Sigmoid colon (tissue), 6 donors: ENCODE measurements at regions not wholly inside any gene's neighbourhood (a gene's known extent, or its start where the extent isn't known, plus 50 kb on each side); places are given as distances from the start of the nearest gene placed in this dataset.

Experiments used
- DNase-seq: peaks from one replicate; pipeline ENCODE4 v3.0.0-alpha.2; 2019
- H3K27ac ChIP-seq, 4 donors: fragments of 200-600 bp; sonication (generic); one replicate each; pipeline ENCODE4 v1.5.1; 2016 to 2019; ENCODE audit warnings: mild to moderate bottlenecking in 1 of 4
- H3K27me3 ChIP-seq, 3 donors: fragments of 200-600 bp; sonication (generic); one replicate each; pipeline ENCODE4 v1.5.1; 2019; ENCODE audit warnings: mild to moderate bottlenecking in 1 of 3
- H3K36me3 ChIP-seq, 4 donors: fragments of 200-600 bp; sonication (generic); one replicate each; pipeline ENCODE4 v1.5.1; 2016 to 2019
- H3K4me1 ChIP-seq, 4 donors: fragments of 200-600 bp; sonication (generic); one replicate each; pipeline ENCODE4 v1.5.1; 2017 to 2019
- H3K4me3 ChIP-seq, 4 donors: fragments of 200-600 bp; sonication (generic); one replicate each; pipeline ENCODE4 v1.5.1; 2017 to 2019; ENCODE audit warnings: mild to moderate bottlenecking in 2 of 4, moderate library complexity in 1 of 4
- H3K9me3 ChIP-seq, 4 donors: fragments of 200-600 bp in 3 of 4; sonication (generic) in 3 of 4; one replicate each; pipeline versions ENCODE4 v1.5.1 to v1.6.1; 2013 to 2019
- EP300 ChIP-seq, 4 donors: sonication (generic); formaldehyde crosslinking; IDR thresholded peaks; one replicate each; pipeline ENCODE4 v1.6.1; 2017; ENCODE audit warnings: antibody characterized with exemption in 4 of 4
- POLR2A ChIP-seq, 2 donors: fragments of 450-650 bp; IDR thresholded peaks; one replicate each; pipeline ENCODE4 v1.6.1; 2016; ENCODE audit warnings: antibody characterized with exemption in 2 of 2, mild to moderate bottlenecking in 2 of 2, moderate library complexity in 2 of 2
- POLR2AphosphoS5 ChIP-seq, 4 donors: sonication (generic); formaldehyde crosslinking; IDR thresholded peaks; one replicate each; pipeline ENCODE4 v1.6.1; 2017; ENCODE audit warnings: antibody characterized with exemption in 4 of 4
- WGBS, 2 donors: extraction: QIAGEN DNeasy Blood & Tissue Kit; methylation state at CpG; one replicate each; pipeline ENCODE4 v1.1.7; 2013; 5-methylcytosine and 5-hydroxymethylcytosine counted together
- intact Hi-C: fragments of 100-400 bp; cut with DNase I; formaldehyde crosslinking; loops from one replicate; pipeline ENCODE4 v1.15.1; 2023
- TF ChIP-seq, protein P1 (sequence below), 4 experiments: fragments of 450-650 bp in 3 of 4; fragments of 200-600 bp in 1 of 4; IDR thresholded peaks; one replicate each; pipeline ENCODE4 v1.5.1; 2016 to 2019; ENCODE audit warnings: antibody characterized with exemption in 4 of 4, mild to moderate bottlenecking in 3 of 4, moderate library complexity in 2 of 4
- donor health status: healthy with polysubstance abuse.
- donor health status: healthy.

DNA sequence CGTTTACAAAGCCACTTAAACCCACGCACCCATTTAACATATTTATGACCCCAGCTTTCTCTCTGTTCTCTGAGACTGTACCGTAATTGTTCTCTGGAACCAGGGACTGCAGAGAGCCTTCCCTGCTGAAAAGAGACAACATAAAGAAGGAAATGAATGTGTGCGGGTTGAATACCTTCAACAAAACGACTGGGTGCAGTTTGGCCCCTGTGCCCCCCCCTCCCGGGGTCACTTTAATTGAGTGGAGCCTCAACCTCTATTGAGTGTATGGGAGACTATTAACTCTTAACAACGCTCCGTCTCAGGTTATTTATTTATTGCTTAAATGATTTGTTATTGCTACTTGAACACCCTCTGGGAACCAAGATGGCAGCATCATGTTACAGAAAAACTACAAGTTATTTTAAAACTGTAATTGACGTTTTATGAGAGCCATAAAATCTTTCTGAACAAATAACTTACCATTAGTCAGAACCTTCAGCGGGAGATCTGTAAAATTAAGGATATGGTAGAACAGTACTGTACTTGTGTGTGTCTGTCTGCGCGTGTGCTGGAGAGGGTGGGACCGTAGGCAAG, 70.6 kb downstream of the GAS1 start:
- TF ChIP-seq EP300 (IDR thresholded peaks at IDR 0.05) (no peak), POLR2A (IDR thresholded peaks at IDR 0.05) (no peak)
- TF ChIP-seq, protein P1, sequence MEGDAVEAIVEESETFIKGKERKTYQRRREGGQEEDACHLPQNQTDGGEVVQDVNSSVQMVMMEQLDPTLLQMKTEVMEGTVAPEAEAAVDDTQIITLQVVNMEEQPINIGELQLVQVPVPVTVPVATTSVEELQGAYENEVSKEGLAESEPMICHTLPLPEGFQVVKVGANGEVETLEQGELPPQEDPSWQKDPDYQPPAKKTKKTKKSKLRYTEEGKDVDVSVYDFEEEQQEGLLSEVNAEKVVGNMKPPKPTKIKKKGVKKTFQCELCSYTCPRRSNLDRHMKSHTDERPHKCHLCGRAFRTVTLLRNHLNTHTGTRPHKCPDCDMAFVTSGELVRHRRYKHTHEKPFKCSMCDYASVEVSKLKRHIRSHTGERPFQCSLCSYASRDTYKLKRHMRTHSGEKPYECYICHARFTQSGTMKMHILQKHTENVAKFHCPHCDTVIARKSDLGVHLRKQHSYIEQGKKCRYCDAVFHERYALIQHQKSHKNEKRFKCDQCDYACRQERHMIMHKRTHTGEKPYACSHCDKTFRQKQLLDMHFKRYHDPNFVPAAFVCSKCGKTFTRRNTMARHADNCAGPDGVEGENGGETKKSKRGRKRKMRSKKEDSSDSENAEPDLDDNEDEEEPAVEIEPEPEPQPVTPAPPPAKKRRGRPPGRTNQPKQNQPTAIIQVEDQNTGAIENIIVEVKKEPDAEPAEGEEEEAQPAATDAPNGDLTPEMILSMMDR (IDR thresholded peaks at IDR 0.05), result no peak
- Histone ChIP-seq H3K4me1 (no peaks in the 10 kb centered on the region), H3K9me3 (no peaks in the 10 kb centered on the region), H3K27me3 (no peaks in the 10 kb centered on the region), H3K4me3 (no peak overlapping the region), H3K27ac (no peak overlapping the region), H3K36me3 (no peaks in the 10 kb centered on the region)
- 26 to 62% methylated on average over 13 of the region's 13 CpGs for whole genome bisulfite sequencing, 2 donors
- no peak for DNase-seq
- intact Hi-C loops, result no loop called here

DNA sequence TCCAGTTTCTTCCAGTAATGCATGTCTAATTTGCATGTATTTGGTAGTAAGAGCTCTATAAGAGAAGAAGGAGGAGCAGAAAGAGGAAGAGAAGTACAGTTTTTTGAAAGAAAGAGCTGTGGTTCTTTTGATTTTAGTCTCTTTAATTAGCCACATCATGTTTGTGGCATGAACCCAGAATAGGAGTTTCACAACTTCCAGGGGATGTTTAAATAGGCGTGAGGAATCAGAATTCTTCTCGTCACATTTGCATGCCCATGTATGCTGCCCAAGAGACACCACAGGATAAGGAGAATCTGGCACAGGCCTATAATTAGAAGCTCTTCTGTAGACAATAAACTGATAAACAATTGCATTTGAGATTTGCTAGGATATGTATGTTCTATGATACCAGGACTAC, 78.7 kb downstream of the GAS1 start:
- H3K4me1 ChIP-seq, result peaks cover 0 to 12% (median 7%) of the 10 kb centered on the region in 4 donors
- no peak overlapping the region for H3K4me3 ChIP-seq
- H3K9me3 ChIP-seq, result no peaks in the 10 kb centered on the region
- H3K27ac ChIP-seq, result no peak overlapping the region
- no peaks in the 10 kb centered on the region for H3K36me3 ChIP-seq
- intact Hi-C loops, result no loop called here
- DNase-seq, result no peak
- TF ChIP-seq, protein P1 (IDR thresholded peaks at IDR 0.05), result no peak
- no peaks in the 10 kb centered on the region for H3K27me3 ChIP-seq
- WGBS, 2 donors, result 73 to 76% methylated on average over 2 of the region's 2 CpGs

DNA sequence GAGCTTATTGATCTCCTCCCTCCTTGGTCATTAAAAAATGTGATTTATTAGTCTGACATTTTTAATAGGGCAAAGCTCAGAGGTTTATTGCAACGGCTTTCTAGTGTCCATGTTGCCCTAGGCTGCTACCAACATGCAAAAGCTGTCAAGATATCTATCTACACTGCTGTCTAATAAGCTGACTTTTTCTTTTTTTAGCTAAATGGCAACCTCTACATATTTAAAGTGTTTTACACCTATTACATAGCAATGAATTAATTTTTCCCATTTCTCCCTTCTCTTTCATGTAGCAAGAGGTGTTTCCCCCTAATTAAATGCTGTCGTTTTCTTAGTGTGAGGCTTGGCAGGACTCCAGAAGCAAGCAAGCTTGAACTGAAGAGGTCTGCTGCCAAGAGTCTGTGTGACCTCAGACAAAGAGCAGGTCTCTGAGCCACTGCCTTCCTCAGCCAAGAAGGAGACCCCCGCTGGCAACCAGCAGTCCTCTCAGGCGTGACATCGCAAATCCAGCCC, 79.4 kb downstream of the GAS1 start:
- no peaks in the 10 kb centered on the region for H3K36me3 ChIP-seq
- no peaks in the 10 kb centered on the region for H3K27me3 ChIP-seq
- intact Hi-C loops, result no loop called here
- 40 to 59% methylated on average over 5 of the region's 5 CpGs for WGBS, 2 donors
- H3K4me3 ChIP-seq, result no peak overlapping the region
- no peak overlapping the region for H3K27ac ChIP-seq
- H3K4me1 ChIP-seq, result peaks cover 0 to 12% (median 7%) of the 10 kb centered on the region in 4 donors
- no peak for DNase-seq
- H3K9me3 ChIP-seq, result no peaks in the 10 kb centered on the region
- TF ChIP-seq, protein P1 (IDR thresholded peaks at IDR 0.05), result no peak
- TF ChIP-seq POLR2AphosphoS5 (IDR thresholded peaks at IDR 0.05) (no peak), POLR2A (IDR thresholded peaks at IDR 0.05) (no peak), EP300 (IDR thresholded peaks at IDR 0.05) (no peak)

DNA sequence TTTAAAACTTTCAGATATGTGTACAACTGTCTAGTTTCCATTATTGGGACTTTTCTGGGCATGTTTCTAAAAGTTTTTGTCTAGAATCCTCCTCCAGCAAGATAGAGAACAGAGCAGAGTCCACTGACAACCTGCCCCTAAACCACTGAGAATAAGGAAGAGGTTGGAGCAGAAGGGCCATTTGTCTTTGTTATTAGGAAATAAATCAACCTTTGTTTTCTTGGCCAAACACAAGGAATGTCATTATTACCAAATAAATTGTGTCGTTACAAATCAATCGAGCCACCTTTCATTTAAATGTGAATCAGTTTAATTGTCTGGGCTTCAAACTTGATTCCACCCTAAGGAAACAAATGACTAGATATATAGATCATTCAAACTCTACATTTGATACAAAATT, 81.4 kb downstream of the GAS1 start:
- Histone ChIP-seq H3K9me3 (no peaks in the 10 kb centered on the region), H3K27me3 (no peaks in the 10 kb centered on the region), H3K4me3 (no peak overlapping the region), H3K4me1 (peaks cover 0 to 12% (median 7%) of the 10 kb centered on the region in 4 donors), H3K27ac (no peak overlapping the region), H3K36me3 (no peaks in the 10 kb centered on the region)
- no peak for TF ChIP-seq POLR2AphosphoS5 (IDR thresholded peaks at IDR 0.05)
- no peak for TF ChIP-seq POLR2A (IDR thresholded peaks at IDR 0.05)
- TF ChIP-seq EP300 (IDR thresholded peaks at IDR 0.05), result no peak
- TF ChIP-seq, protein P1 (IDR thresholded peaks at IDR 0.05), result no peak
- WGBS, 2 donors, result 64 to 75% methylated on average over 2 of the region's 2 CpGs
- no peak for DNase-seq
- intact Hi-C loops, result no loop called here

DNA sequence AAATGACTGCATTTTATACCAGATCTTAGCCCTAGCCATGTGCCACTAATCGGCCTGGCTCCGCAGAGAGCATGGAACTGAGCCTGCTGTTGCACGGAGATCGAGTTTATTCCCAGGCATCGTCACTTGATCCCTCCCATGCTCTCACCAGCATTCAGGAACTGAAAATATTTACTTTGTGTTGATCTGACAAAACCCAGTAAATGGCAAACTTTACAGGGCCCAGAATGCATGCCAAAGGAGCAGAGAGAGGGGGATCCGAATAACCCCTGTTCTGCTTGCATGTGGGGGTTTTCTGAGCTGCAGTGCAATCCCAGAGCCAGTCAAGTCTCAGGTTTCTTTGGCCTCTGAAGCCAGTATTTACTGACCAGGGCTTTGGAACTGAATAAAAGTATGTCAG, 87.3 kb downstream of the GAS1 start:
- no peak overlapping the region for H3K27ac ChIP-seq
- H3K4me3 ChIP-seq, result no peak overlapping the region
- 55 to 56% methylated on average over 6 of the region's 6 CpGs for WGBS, 2 donors
- TF ChIP-seq POLR2AphosphoS5 (IDR thresholded peaks at IDR 0.05) (no peak), EP300 (IDR thresholded peaks at IDR 0.05) (no peak), POLR2A (IDR thresholded peaks at IDR 0.05) (no peak)
- TF ChIP-seq, protein P1 (IDR thresholded peaks at IDR 0.05), result no peak
- no peaks in the 10 kb centered on the region for H3K9me3 ChIP-seq
- no peaks in the 10 kb centered on the region for H3K27me3 ChIP-seq
- no peaks in the 10 kb centered on the region for H3K36me3 ChIP-seq
- no peak for DNase-seq
- intact Hi-C loops, result no loop called here
- H3K4me1 ChIP-seq, result no peaks in the 10 kb centered on the region
